LNCaP clone FGC (cell line): ENCODE measurements at regions not wholly inside any gene's neighbourhood (a gene's known extent, or its start where the extent isn't known, plus 50 kb on each side); places are given as distances from the start of the nearest gene placed in this dataset.

Source experiments
- DNase-seq: peaks from one replicate; pipeline ENCODE4 v3.0.0-alpha.2; 2011; ENCODE audit warnings: low read depth
- H3K4me3 ChIP-seq: 2 replicates; pipeline ENCODE4 v1.5.1; 2011; ENCODE audit warnings: mild to moderate bottlenecking, low read depth, low read length, control low read depth
- CTCF ChIP-seq: IDR thresholded peaks from 2 replicates; pipeline ENCODE4 v1.5.1; 2012; ENCODE audit warnings: mild to moderate bottlenecking; ENCODE audit not compliant: control insufficient read depth, insufficient read depth; ENCODE audit errors: extremely low read depth

GRCh38 chr2:118340103-118340502 lies 251.8 kb downstream of the INSIG2 start:
- no peak for DNase-seq
- no peak for TF ChIP-seq CTCF
- no peak overlapping the region for H3K4me3 ChIP-seq

GRCh38 chr2:118339386-118339785 lies 251.1 kb downstream of the INSIG2 start:
- TF ChIP-seq CTCF: no peak
- DNase-seq: no peak
- no peak overlapping the region for H3K4me3 ChIP-seq

GRCh38 chr2:118333664-118334063 lies 245.4 kb downstream of the INSIG2 start:
- DNase-seq: no peak
- no peak for TF ChIP-seq CTCF
- H3K4me3 ChIP-seq: no peak overlapping the region

- no peak overlapping the region for H3K4me3 ChIP-seq
- DNase-seq: no peak
- TF ChIP-seq CTCF: no peak
These were observed 237.2 kb downstream of the INSIG2 start for GRCh38 chr2:118325321-118325955.

- no peak for DNase-seq
- no peak for TF ChIP-seq CTCF
- no peak overlapping the region for H3K4me3 ChIP-seq
These were observed 234.1 kb downstream of the INSIG2 start for GRCh38 chr2:118322406-118322805.

GRCh38 chr2:118321432-118322105 lies 233.3 kb downstream of the INSIG2 start:
- TF ChIP-seq CTCF: peak; percentile 70
- H3K4me3 ChIP-seq: no peak overlapping the region
- peak; percentile 70 for DNase-seq

GRCh38 chr2:118320658-118321057 lies 232.4 kb downstream of the INSIG2 start:
- TF ChIP-seq CTCF: no peak
- DNase-seq: no peak
- no peak overlapping the region for H3K4me3 ChIP-seq
